Endothelial cell of umbilical vein (primary cell): ENCODE measurements at regions not wholly inside any gene's neighbourhood (a gene's known extent, or its start where the extent isn't known, plus 50 kb on each side); places are given as distances from the start of the nearest gene placed in this dataset.

Source experiments
- BruUV-seq: library from RNA; stranded (reverse); fragments of 400-500 nt; replicated peaks from 2 replicates; lab custom pipeline; 2021; lab: Mats Ljungman, UMichigan
- CTCF ChIA-PET: fragments of 300-600, 350-600 bp; sonication (Branson Sonifier 250); formaldehyde crosslinking; loops from one replicate; lab custom pipeline; 2021; ENCODE audit warnings: antibody characterized with exemption, inconsistent platforms; lab: Charles Lee
- POLR2A ChIA-PET: fragments of 300-600, 350-600 bp; sonication (Branson Sonifier 250); formaldehyde crosslinking; loops from one replicate; lab custom pipeline; 2021; ENCODE audit warnings: antibody characterized with exemption, inconsistent platforms; lab: Charles Lee
- DNase-seq: peaks from one replicate; pipeline ENCODE4 v3.0.0-alpha.2; 2011; ENCODE audit warnings: low read depth, low spot score
- FAIRE-seq: peaks from 2 replicates; lab custom pipeline; 2011; peaks lifted over from hg19 to GRCh38; lab: Jason Lieb, UNC
- H2AFZ ChIP-seq: 2 replicates; pipeline ENCODE4 v1.6.0; 2012; ENCODE audit warnings: low read depth, low read length, control low read depth, inconsistent platforms
- H3K27ac ChIP-seq: 2 replicates; pipeline ENCODE4 v1.5.1; 2011; ENCODE audit warnings: low read depth, mild to moderate bottlenecking, control low read depth, low read length, moderate library complexity; ENCODE audit not compliant: insufficient read depth
- H3K27me3 ChIP-seq, 2 experiments: 2 replicates each; pipeline versions ENCODE4 v1.6.0 to v1.6.1; 2011; ENCODE audit warnings: low read length in 2 of 2, mixed read lengths in 1 of 2; ENCODE audit not compliant: control insufficient read depth in 2 of 2, insufficient read depth in 2 of 2
- H3K36me3 ChIP-seq, 2 experiments: 2 replicates in 1 of 2; 3 replicates in 1 of 2; pipeline ENCODE4 v1.5.1; 2011; ENCODE audit warnings: low read length in 2 of 2, mild to moderate bottlenecking in 1 of 2, moderate library complexity in 1 of 2; ENCODE audit not compliant: control insufficient read depth in 2 of 2, insufficient read depth in 2 of 2; ENCODE audit errors: extremely low read depth in 1 of 2
- H3K4me1 ChIP-seq: 3 replicates; pipeline ENCODE4 v1.5.1; 2011; ENCODE audit warnings: mild to moderate bottlenecking, low read length; ENCODE audit not compliant: control insufficient read depth, insufficient read depth; ENCODE audit errors: extremely low read depth
- H3K4me2 ChIP-seq: 2 replicates; pipeline ENCODE4 v1.6.1; 2011; ENCODE audit warnings: low read length, control low read depth, mixed read lengths; ENCODE audit not compliant: insufficient read depth
- H3K4me3 ChIP-seq, 3 experiments: fragments of 200-600 bp in 1 of 3; sonication (generic), shearing (Covaris generic) in 1 of 3; replicated peaks in 1 of 3; 2 replicates each; pipeline ENCODE4 v1.5.1; 2011 to 2016; ENCODE audit warnings: control low read depth in 3 of 3, low read length in 3 of 3, mild to moderate bottlenecking in 2 of 3, inconsistent platforms in 1 of 3, low read depth in 1 of 3, moderate library complexity in 1 of 3; ENCODE audit not compliant: insufficient read depth in 1 of 3
- H3K79me2 ChIP-seq: 2 replicates; pipeline ENCODE4 v1.6.0; 2012; ENCODE audit warnings: low read length, inconsistent platforms; ENCODE audit not compliant: control insufficient read depth, insufficient read depth
- H3K9ac ChIP-seq: replicated peaks from 2 replicates; pipeline ENCODE3; 2011; ENCODE audit warnings: low read length, control low read depth; ENCODE audit not compliant: insufficient read depth; ENCODE audit errors: extremely low read depth
- H3K9me1 ChIP-seq: replicated peaks from 3 replicates; pipeline ENCODE4 v1.6.0; 2011; ENCODE audit warnings: mild to moderate bottlenecking, low read length; ENCODE audit not compliant: control insufficient read depth, insufficient read depth; ENCODE audit errors: extremely low read depth
- H3K9me3 ChIP-seq: replicated peaks from 2 replicates; pipeline ENCODE4 v1.5.1; 2012; ENCODE audit warnings: low read length, inconsistent platforms; ENCODE audit not compliant: control insufficient read depth, insufficient read depth
- H4K20me1 ChIP-seq: replicated peaks from 2 replicates; pipeline ENCODE3; 2011; ENCODE audit warnings: mild to moderate bottlenecking, low read length; ENCODE audit not compliant: control insufficient read depth, insufficient read depth; ENCODE audit errors: extremely low read depth
- CTCF ChIP-seq, 2 donors: IDR thresholded peaks; 1 replicate in 1 of 2; 2 replicates in 1 of 2; pipeline ENCODE4 v1.5.1; 2011; ENCODE audit warnings: low read length in 2 of 2, mild to moderate bottlenecking in 2 of 2, moderate library complexity in 2 of 2, control low read depth in 1 of 2, inconsistent platforms in 1 of 2, low read depth in 1 of 2; ENCODE audit not compliant: insufficient read depth in 1 of 2; ENCODE audit errors: extremely low read depth in 1 of 2
- EZH2 ChIP-seq: IDR thresholded peaks from 2 replicates; pipeline ENCODE4 v1.6.1; 2012; ENCODE audit warnings: borderline replicate concordance, low read depth, mild to moderate bottlenecking, moderate library complexity, low read length, inconsistent platforms; ENCODE audit not compliant: severe bottlenecking
- FOS ChIP-seq: IDR thresholded peaks from 2 replicates; pipeline ENCODE4 v1.6.1; 2011; ENCODE audit warnings: mild to moderate bottlenecking, low read length, moderate library complexity, borderline replicate concordance; ENCODE audit not compliant: insufficient read depth
- GATA2 ChIP-seq: IDR thresholded peaks from 2 replicates; pipeline ENCODE4 v1.7.0; 2011; ENCODE audit warnings: low read depth, mild to moderate bottlenecking, moderate library complexity, mixed read lengths, low read length; ENCODE audit not compliant: insufficient read length, insufficient read depth
- JUN ChIP-seq: IDR thresholded peaks from 2 replicates; pipeline ENCODE4 v1.6.1; 2011; ENCODE audit warnings: borderline replicate concordance, low read depth; ENCODE audit not compliant: insufficient read length, insufficient read depth
- MAX ChIP-seq: IDR thresholded peaks from 2 replicates; pipeline ENCODE4 v1.6.1; 2011; ENCODE audit not compliant: insufficient read depth, insufficient read length
- MYC ChIP-seq: IDR thresholded peaks from one replicate; pipeline ENCODE4 v1.6.1; 2011; ENCODE audit warnings: mild to moderate bottlenecking, low read depth, low read length
- POLR2A ChIP-seq: IDR thresholded peaks from 2 replicates; pipeline ENCODE4 v1.6.1; 2012; ENCODE audit warnings: low read depth, mild to moderate bottlenecking, control low read depth, low read length
- POLR2AphosphoS5 ChIP-seq: IDR thresholded peaks from 2 replicates; pipeline ENCODE4 v1.6.1; 2012; ENCODE audit warnings: low read depth, mild to moderate bottlenecking, control low read depth, low read length, moderate library complexity; ENCODE audit not compliant: insufficient read depth
- dilution Hi-C: fragments of 300-500 bp; cut with MboI; formaldehyde crosslinking; loops from one replicate; pipeline ENCODE4 v1.15.0; 2019; ENCODE audit warnings: low sequenced_read_pairs; ENCODE audit not compliant: extremely low pct_ligation_motif_present
- intact Hi-C: fragments of 100-400 bp; cut with micrococcal nuclease; formaldehyde crosslinking; loops from one replicate; pipeline ENCODE4 v1.10.0; 2022

- no peaks in the 10 kb centered on the region for H3K27me3 ChIP-seq
- no peak for FAIRE-seq
- ChIA-PET POLR2A (no interaction called here), CTCF (no interaction called here)
- no peak overlapping the region for H3K27ac ChIP-seq
- intact Hi-C loops (no loop called here), dilution Hi-C loops (no loop called here)
- no peak for TF ChIP-seq JUN
- TF ChIP-seq MAX, result no peak
- no peak for TF ChIP-seq GATA2
- TF ChIP-seq EZH2, result no peak
- no peak for TF ChIP-seq CTCF (IDR thresholded peaks at IDR 0.05; ENCODE audit: extremely low read depth in 1 of 2, insufficient read depth in 1 of 2, low read depth in 1 of 2, low read length in 2 of 2)
- no peak for TF ChIP-seq POLR2AphosphoS5
- TF ChIP-seq POLR2A, result no peak
- no peak for TF ChIP-seq FOS
- TF ChIP-seq MYC, result no peak
- H2AFZ ChIP-seq, result no peak overlapping the region
- no peak overlapping the region for H3K4me2 ChIP-seq
- DNase-seq, result no peak
- H3K4me1 ChIP-seq, result no peaks in the 10 kb centered on the region
- no peak overlapping the region for H3K4me3 ChIP-seq
- no peaks in the 10 kb centered on the region for H3K79me2 ChIP-seq
- H3K9me1 ChIP-seq, result no peaks in the 10 kb centered on the region
- no peak overlapping the region for H3K9ac ChIP-seq
- H3K36me3 ChIP-seq, result no peaks in the 10 kb centered on the region
- no peaks in the 10 kb centered on the region for H4K20me1 ChIP-seq
- no TSS peak for BruUV-seq
- no peaks in the 10 kb centered on the region for H3K9me3 ChIP-seq
Observed at GRCh38 chr1:88472714-88473113, 211.4 kb upstream of the PKN2 start.
